ENCODE measurements at regions not wholly inside any gene's neighbourhood (a gene's known extent, or its start where the extent isn't known, plus 50 kb on each side); places are given as distances from the start of the nearest gene placed in this dataset.

DNA sequence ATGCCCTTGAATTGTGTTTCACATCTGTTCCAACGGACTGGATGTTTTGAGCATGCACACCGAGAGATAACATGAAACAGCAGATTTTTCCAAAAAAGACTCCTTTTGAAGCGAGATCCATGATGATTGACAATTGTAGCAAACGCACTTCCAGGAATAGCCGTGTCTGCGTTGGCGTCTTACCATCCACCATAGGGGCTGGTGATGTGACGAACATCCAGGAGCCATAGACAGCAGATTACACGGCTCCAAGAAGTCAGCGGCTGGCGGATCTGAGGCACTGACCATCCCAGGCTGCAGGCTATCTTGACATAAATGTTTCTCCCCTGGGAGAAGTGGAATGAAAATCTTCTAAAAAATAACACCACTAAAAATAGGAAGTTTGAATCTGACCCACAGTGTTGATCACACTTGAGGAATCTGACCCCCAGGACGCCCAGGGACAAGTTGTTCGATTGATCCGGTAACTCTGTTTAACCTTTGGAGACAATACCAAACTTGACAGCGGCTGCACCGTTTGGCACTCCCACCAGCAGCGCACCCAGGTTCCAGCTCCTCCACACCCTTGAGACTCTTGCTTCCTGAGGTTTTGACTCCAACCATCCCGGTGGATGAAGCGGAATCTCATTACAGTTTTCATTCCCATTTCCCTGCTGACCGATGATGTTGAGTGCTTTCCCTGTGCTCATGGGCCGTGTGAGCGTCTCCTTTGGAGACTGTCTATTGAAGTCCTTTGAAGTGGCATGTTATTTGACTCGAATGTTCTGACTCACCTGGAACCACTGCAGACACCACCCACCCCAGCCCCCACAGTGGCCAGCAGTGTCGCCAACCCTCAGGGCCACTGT lies 140.0 kb upstream of the GPC1 start:
- TF ChIP-seq CTCF (conservative IDR thresholded peaks at IDR 0.05; ENCODE audit: low read depth, low read length) (no peak), EZH2phosphoT487 (IDR thresholded peaks at IDR 0.05; ENCODE audit: borderline replicate concordance, low read length) (no peak)
